ENCODE measurements at regions not wholly inside any gene's neighbourhood (a gene's known extent, or its start where the extent isn't known, plus 50 kb on each side); places are given as distances from the start of the nearest gene placed in this dataset.
A peak's percentile ranks its signal among the peaks of the same experiment; 100 is the strongest.

- no peak for TF ChIP-seq CTCF (IDR thresholded peaks at IDR 0.05; ENCODE audit: low read depth, low read length, missing control alignments)
- H3K27me3 ChIP-seq (replicated peaks): no peaks in the 10 kb centered on the region
- no peak overlapping the region for H3K4me3 ChIP-seq (ENCODE audit: low read depth, low read length)
- in situ Hi-C loops (cut with HindIII; ENCODE audit: low pct_ligation_motif_present, low sequenced_read_pairs): no loop called here
- no peak overlapping the region for H3K27ac ChIP-seq
- H3K36me3 ChIP-seq (replicated peaks): no peaks in the 10 kb centered on the region
- DNase-seq: no peak
Measured at GRCh38 chr9:86670076-86670475, 277.2 kb downstream of the GAS1 start.

- no peak for DNase-seq
- Histone ChIP-seq H3K27me3 (replicated peaks) (no peaks in the 10 kb centered on the region), H3K4me3 (ENCODE audit: low read depth, low read length) (no peak overlapping the region), H3K27ac (no peak overlapping the region), H3K36me3 (replicated peaks) (no peaks in the 10 kb centered on the region)
- no peak for TF ChIP-seq CTCF (IDR thresholded peaks at IDR 0.05; ENCODE audit: low read depth, low read length, missing control alignments)
- in situ Hi-C loops (cut with HindIII; ENCODE audit: low pct_ligation_motif_present, low sequenced_read_pairs): no loop called here
Measured at GRCh38 chr9:86669422-86669821, 277.9 kb downstream of the GAS1 start.

GRCh38 chr9:86668488-86668887 lies 278.8 kb downstream of the GAS1 start:
- no peak for TF ChIP-seq CTCF (IDR thresholded peaks at IDR 0.05; ENCODE audit: low read depth, low read length, missing control alignments)
- Histone ChIP-seq H3K27ac (no peak overlapping the region), H3K36me3 (replicated peaks) (no peaks in the 10 kb centered on the region), H3K27me3 (replicated peaks) (no peaks in the 10 kb centered on the region), H3K4me3 (ENCODE audit: low read depth, low read length) (no peak overlapping the region)
- in situ Hi-C loops (cut with HindIII; ENCODE audit: low pct_ligation_motif_present, low sequenced_read_pairs): no loop called here
- DNase-seq: no peak

GRCh38 chr9:86667307-86667706 lies 280.0 kb downstream of the GAS1 start:
- Histone ChIP-seq H3K27ac (no peak overlapping the region), H3K4me3 (ENCODE audit: low read depth, low read length) (no peak overlapping the region), H3K36me3 (replicated peaks) (no peaks in the 10 kb centered on the region), H3K27me3 (replicated peaks) (no peaks in the 10 kb centered on the region)
- no peak for TF ChIP-seq CTCF (IDR thresholded peaks at IDR 0.05; ENCODE audit: low read depth, low read length, missing control alignments)
- DNase-seq: peak; percentile 42
- in situ Hi-C loops (cut with HindIII; ENCODE audit: low pct_ligation_motif_present, low sequenced_read_pairs): no loop called here

GRCh38 chr9:86665416-86665815 lies 281.9 kb downstream of the GAS1 start:
- no peak for TF ChIP-seq CTCF (IDR thresholded peaks at IDR 0.05; ENCODE audit: low read depth, low read length, missing control alignments)
- Histone ChIP-seq H3K36me3 (replicated peaks) (no peaks in the 10 kb centered on the region), H3K27me3 (replicated peaks) (no peaks in the 10 kb centered on the region), H3K27ac (no peak overlapping the region), H3K4me3 (ENCODE audit: low read depth, low read length) (no peak overlapping the region)
- in situ Hi-C loops (cut with HindIII; ENCODE audit: low pct_ligation_motif_present, low sequenced_read_pairs): no loop called here
- no peak for DNase-seq

- Histone ChIP-seq H3K27me3 (replicated peaks) (no peaks in the 10 kb centered on the region), H3K36me3 (replicated peaks) (no peaks in the 10 kb centered on the region), H3K4me3 (ENCODE audit: low read depth, low read length) (no peak overlapping the region), H3K27ac (no peak overlapping the region)
- TF ChIP-seq CTCF (IDR thresholded peaks at IDR 0.05; ENCODE audit: low read depth, low read length, missing control alignments): no peak
- DNase-seq: no peak
- in situ Hi-C loops (cut with HindIII; ENCODE audit: low pct_ligation_motif_present, low sequenced_read_pairs): no loop called here
Measured at GRCh38 chr9:86664603-86665002, 282.7 kb downstream of the GAS1 start.
